Fibroblast of peridontal ligament (primary cell): ENCODE measurements at regions not wholly inside any gene's neighbourhood (a gene's known extent, or its start where the extent isn't known, plus 50 kb on each side); places are given as distances from the start of the nearest gene placed in this dataset.
"Not testable (repeated sequence)": the region's sequence is repeated elsewhere in the genome, so short reads cannot be mapped to it uniquely, and the experiment has no call there.

Experiments
- DNase-seq: peaks from one replicate; pipeline ENCODE4 v3.0.0-alpha.2; 2010; ENCODE audit errors: extremely low read depth

GRCh38 chrX:151042842-151043241, 59.7 kb downstream of the HMGB3 start:
- DNase-seq = no peak

GRCh38 chrX:151066373-151066772, 83.2 kb downstream of the HMGB3 start:
- not testable (repeated sequence) for DNase-seq

- DNase-seq = no peak
These were observed 90.6 kb downstream of the HMGB3 start for GRCh38 chrX:151073767-151074166.

- no peak for DNase-seq
These were observed 95.4 kb upstream of the GPR50 start for GRCh38 chrX:151081016-151081415.

- peak; percentile 37 for DNase-seq
These were observed 94.1 kb upstream of the GPR50 start for GRCh38 chrX:151082077-151082948.

GRCh38 chrX:151084454-151084853, 91.9 kb upstream of the GPR50 start:
- DNase-seq = no peak

- DNase-seq = no peak
These were observed 91.2 kb upstream of the GPR50 start for GRCh38 chrX:151085207-151085606.

- DNase-seq = no peak
These were observed 88.2 kb upstream of the GPR50 start for GRCh38 chrX:151088221-151088620.

GRCh38 chrX:151099001-151099400, 77.4 kb upstream of the GPR50 start:
- no peak for DNase-seq

GRCh38 chrX:151100799-151101198, 75.6 kb upstream of the GPR50 start:
- no peak for DNase-seq

GRCh38 chrX:151113200-151113599, 63.2 kb upstream of the GPR50 start:
- DNase-seq = not testable (repeated sequence)
